Activated T-cell treated with anti-CD3 and anti-CD28 coated beads, Interleukin-2, amount 50 U/mL, for 72 hours (primary cell): ENCODE measurements at regions not wholly inside any gene's neighbourhood (a gene's known extent, or its start where the extent isn't known, plus 50 kb on each side); places are given as distances from the start of the nearest gene placed in this dataset.

ENCODE experiments used
- ATAC-seq, 2 donors: fragments of 150-1000 bp; cut with Tn5 transposase; replicated peaks in 1 of 2; 2 replicates each; pipeline ENCODE4 v1.10.0; 2021; ENCODE audit warnings: moderate library complexity in 2 of 2, mild to moderate bottlenecking in 1 of 2
- DNase-seq, 2 donors: peaks; one replicate each; pipeline ENCODE4 v3.0.0; 2021 to 2022; ENCODE audit warnings: mixed read lengths in 1 of 2
- H3K27ac Mint-ChIP-seq: one replicate; pipeline ENCODE4 v1.8.0; 2022; ENCODE audit warnings: mild to moderate bottlenecking, moderate library complexity, mixed read lengths
- H3K27me3 Mint-ChIP-seq: one replicate; pipeline ENCODE4 v1.8.0; 2022; ENCODE audit warnings: low read depth, mixed read lengths
- H3K36me3 Mint-ChIP-seq, 2 donors: one replicate each; pipeline ENCODE4 v1.8.0; 2022; ENCODE audit warnings: mixed read lengths in 2 of 2, mild to moderate bottlenecking in 1 of 2; ENCODE audit not compliant: insufficient read depth in 2 of 2
- H3K4me1 Mint-ChIP-seq: one replicate; pipeline ENCODE4 v1.8.0; 2022; ENCODE audit warnings: low read depth, mixed read lengths
- H3K4me3 Mint-ChIP-seq, 2 donors: one replicate each; pipeline ENCODE4 v1.8.0; 2022; ENCODE audit warnings: mild to moderate bottlenecking in 2 of 2, mixed read lengths in 2 of 2, moderate library complexity in 2 of 2
- H3K9me3 Mint-ChIP-seq, 2 donors: one replicate each; pipeline ENCODE4 v1.8.0; 2022; ENCODE audit warnings: mixed read lengths in 2 of 2

GRCh38 chr10:3292636-3293035, 120.1 kb upstream of the PITRM1 start:
- H3K4me3 Mint-ChIP-seq: no peak overlapping the region
- DNase-seq: no peak
- no peak for ATAC-seq
- H3K9me3 Mint-ChIP-seq: no peaks in the 10 kb centered on the region
- peaks cover 9% of the 10 kb centered on the region for H3K27me3 Mint-ChIP-seq
- no peak overlapping the region for H3K27ac Mint-ChIP-seq
- H3K4me1 Mint-ChIP-seq: no peaks in the 10 kb centered on the region
- H3K36me3 Mint-ChIP-seq: no peaks in the 10 kb centered on the region

- Mint-ChIP-seq H3K9me3 (no peaks in the 10 kb centered on the region), H3K4me1 (no peaks in the 10 kb centered on the region), H3K27ac (no peak overlapping the region), H3K36me3 (no peaks in the 10 kb centered on the region), H3K4me3 (no peak overlapping the region), H3K27me3 (peaks cover 9% of the 10 kb centered on the region)
- DNase-seq (no peak), ATAC-seq (no peak)
Observed at GRCh38 chr10:3290550-3290949, 118.0 kb upstream of the PITRM1 start.

GRCh38 chr10:3287572-3288445, 115.2 kb upstream of the PITRM1 start:
- ATAC-seq (no peak), DNase-seq (no peak)
- Mint-ChIP-seq H3K36me3 (no peaks in the 10 kb centered on the region), H3K27ac (no peak overlapping the region), H3K4me3 (no peak overlapping the region), H3K4me1 (no peaks in the 10 kb centered on the region), H3K27me3 (peaks cover 9% of the 10 kb centered on the region), H3K9me3 (no peaks in the 10 kb centered on the region)

GRCh38 chr10:3282674-3283017, 110.1 kb upstream of the PITRM1 start:
- H3K27me3 Mint-ChIP-seq: peaks cover 46% of the 10 kb centered on the region
- no peak overlapping the region for H3K4me3 Mint-ChIP-seq
- DNase-seq (no peak), ATAC-seq (no peak)
- H3K4me1 Mint-ChIP-seq: no peaks in the 10 kb centered on the region
- H3K27ac Mint-ChIP-seq: no peak overlapping the region
- no peaks in the 10 kb centered on the region for H3K36me3 Mint-ChIP-seq
- no peaks in the 10 kb centered on the region for H3K9me3 Mint-ChIP-seq

- H3K4me1 Mint-ChIP-seq: no peaks in the 10 kb centered on the region
- no peak overlapping the region for H3K27ac Mint-ChIP-seq
- H3K36me3 Mint-ChIP-seq: no peaks in the 10 kb centered on the region
- H3K4me3 Mint-ChIP-seq: no peak overlapping the region
- DNase-seq: no peak
- H3K27me3 Mint-ChIP-seq: peaks cover 51% of the 10 kb centered on the region
- H3K9me3 Mint-ChIP-seq: no peaks in the 10 kb centered on the region
- no peak for ATAC-seq
Observed at GRCh38 chr10:3281941-3282673, 109.5 kb upstream of the PITRM1 start.

GRCh38 chr10:3278771-3279170, 106.2 kb upstream of the PITRM1 start:
- H3K4me1 Mint-ChIP-seq: no peaks in the 10 kb centered on the region
- peaks cover 53% of the 10 kb centered on the region for H3K27me3 Mint-ChIP-seq
- ATAC-seq: no peak
- H3K9me3 Mint-ChIP-seq: no peaks in the 10 kb centered on the region
- no peak for DNase-seq
- no peaks in the 10 kb centered on the region for H3K36me3 Mint-ChIP-seq
- no peak overlapping the region for H3K27ac Mint-ChIP-seq
- H3K4me3 Mint-ChIP-seq: no peak overlapping the region

- ATAC-seq (no peak), DNase-seq (no peak)
- Mint-ChIP-seq H3K27ac (no peak overlapping the region), H3K27me3 (peaks cover 56% of the 10 kb centered on the region), H3K36me3 (no peaks in the 10 kb centered on the region), H3K4me1 (no peaks in the 10 kb centered on the region), H3K4me3 (no peak overlapping the region), H3K9me3 (no peaks in the 10 kb centered on the region)
Observed at GRCh38 chr10:3277566-3277965, 105.0 kb upstream of the PITRM1 start.

- no peak for DNase-seq
- H3K27me3 Mint-ChIP-seq: peaks cover 55% of the 10 kb centered on the region
- no peak overlapping the region for H3K4me3 Mint-ChIP-seq
- no peaks in the 10 kb centered on the region for H3K9me3 Mint-ChIP-seq
- no peaks in the 10 kb centered on the region for H3K36me3 Mint-ChIP-seq
- no peaks in the 10 kb centered on the region for H3K4me1 Mint-ChIP-seq
- ATAC-seq: no peak
- H3K27ac Mint-ChIP-seq: no peak overlapping the region
Observed at GRCh38 chr10:3274414-3274813, 101.8 kb upstream of the PITRM1 start.

GRCh38 chr10:3273966-3274365, 101.4 kb upstream of the PITRM1 start:
- Mint-ChIP-seq H3K4me3 (no peak overlapping the region), H3K36me3 (no peaks in the 10 kb centered on the region), H3K27me3 (peaks cover 54% of the 10 kb centered on the region), H3K27ac (peak overlapping the region; percentile 3), H3K9me3 (no peaks in the 10 kb centered on the region), H3K4me1 (no peaks in the 10 kb centered on the region)
- no peak for ATAC-seq
- no peak for DNase-seq

- no peaks in the 10 kb centered on the region for H3K36me3 Mint-ChIP-seq
- H3K4me3 Mint-ChIP-seq: no peak overlapping the region
- no peak overlapping the region for H3K27ac Mint-ChIP-seq
- H3K4me1 Mint-ChIP-seq: no peaks in the 10 kb centered on the region
- H3K27me3 Mint-ChIP-seq: peaks cover 39% of the 10 kb centered on the region
- no peaks in the 10 kb centered on the region for H3K9me3 Mint-ChIP-seq
- DNase-seq (no peak), ATAC-seq (no peak)
Observed at GRCh38 chr10:3272300-3272699, 99.7 kb upstream of the PITRM1 start.

GRCh38 chr10:3271354-3272115, 99.0 kb upstream of the PITRM1 start:
- Mint-ChIP-seq H3K4me3 (no peak overlapping the region), H3K27ac (no peak overlapping the region), H3K9me3 (no peaks in the 10 kb centered on the region), H3K4me1 (no peaks in the 10 kb centered on the region), H3K27me3 (peaks cover 38% of the 10 kb centered on the region), H3K36me3 (no peaks in the 10 kb centered on the region)
- no peak for ATAC-seq
- no peak for DNase-seq

- Mint-ChIP-seq H3K27ac (no peak overlapping the region), H3K4me1 (no peaks in the 10 kb centered on the region), H3K4me3 (no peak overlapping the region), H3K27me3 (peaks cover 42% of the 10 kb centered on the region), H3K36me3 (no peaks in the 10 kb centered on the region), H3K9me3 (no peaks in the 10 kb centered on the region)
- DNase-seq (no peak), ATAC-seq (no peak)
Observed at GRCh38 chr10:3270577-3271316, 98.2 kb upstream of the PITRM1 start.

- Mint-ChIP-seq H3K4me3 (no peak overlapping the region), H3K9me3 (no peaks in the 10 kb centered on the region), H3K27ac (no peak overlapping the region), H3K36me3 (no peaks in the 10 kb centered on the region), H3K27me3 (peaks cover 56% of the 10 kb centered on the region), H3K4me1 (no peaks in the 10 kb centered on the region)
- DNase-seq (no peak), ATAC-seq (no peak)
Observed at GRCh38 chr10:3268025-3268424, 95.4 kb upstream of the PITRM1 start.
